Lower leg skin (tissue), 4 donors: ENCODE measurements at regions not wholly inside any gene's neighbourhood (a gene's known extent, or its start where the extent isn't known, plus 50 kb on each side); places are given as distances from the start of the nearest gene placed in this dataset.

Source experiments
- DNase-seq, 2 donors: peaks; one replicate each; pipeline ENCODE4 v3.0.0-alpha.2; 2019; ENCODE audit warnings: low spot score in 2 of 2
- H3K4me3 ChIP-seq: fragments of 200-600 bp; sonication (generic); 2 replicates; pipeline ENCODE4 v1.5.1; 2017; ENCODE audit warnings: mild to moderate bottlenecking, low read depth; ENCODE audit not compliant: poor library complexity, severe bottlenecking
- CTCF ChIP-seq, 3 donors: fragments of 450-650 bp; IDR thresholded peaks; one replicate each; pipeline ENCODE4 v1.5.1; 2016; ENCODE audit warnings: antibody characterized with exemption in 3 of 3, mild to moderate bottlenecking in 3 of 3, moderate library complexity in 2 of 3
- POLR2A ChIP-seq, 2 donors: fragments of 450-650 bp; IDR thresholded peaks; one replicate each; pipeline ENCODE4 v1.6.1; 2016 to 2017; ENCODE audit warnings: antibody characterized with exemption in 2 of 2, mild to moderate bottlenecking in 1 of 2, moderate library complexity in 1 of 2
- WGBS, 2 donors: methylation state at CpG; one replicate each; pipeline ENCODE4 v1.1.5; 2018; 5-methylcytosine and 5-hydroxymethylcytosine counted together
- intact Hi-C: fragments of 100-400 bp; cut with DNase I; formaldehyde crosslinking; loops from one replicate; pipeline ENCODE4 v1.15.0; 2023; ENCODE audit warnings: low total_unique reads

GRCh38 chr13:55727683-55728082, 1413.0 kb upstream of the PRR20A start:
- no peak for TF ChIP-seq CTCF (IDR thresholded peaks at IDR 0.05)
- no peak for TF ChIP-seq POLR2A (IDR thresholded peaks at IDR 0.05)
- WGBS, 2 donors = 80 to 85% methylated on average over 5 of the region's 5 CpGs
- DNase-seq = no peak
- intact Hi-C loops = no loop called here
- no peak overlapping the region for H3K4me3 ChIP-seq

GRCh38 chr13:55728247-55728646, 1412.5 kb upstream of the PRR20A start:
- no peak for DNase-seq
- intact Hi-C loops = no loop called here
- no peak for TF ChIP-seq POLR2A (IDR thresholded peaks at IDR 0.05)
- no peak for TF ChIP-seq CTCF (IDR thresholded peaks at IDR 0.05)
- no peak overlapping the region for H3K4me3 ChIP-seq
- WGBS, 2 donors = 83 to 87% methylated on average over 2 of the region's 2 CpGs

GRCh38 chr13:55745828-55746227, 1394.9 kb upstream of the PRR20A start:
- 55 to 57% methylated on average over 2 of the region's 2 CpGs for WGBS, 2 donors
- no peak for TF ChIP-seq CTCF (IDR thresholded peaks at IDR 0.05)
- TF ChIP-seq POLR2A (IDR thresholded peaks at IDR 0.05) = no peak
- DNase-seq = no peak
- intact Hi-C loops = no loop called here
- H3K4me3 ChIP-seq = no peak overlapping the region

- WGBS, 2 donors = 63 to 73% methylated on average over 3 of the region's 3 CpGs
- no peak for DNase-seq
- no peak for TF ChIP-seq POLR2A (IDR thresholded peaks at IDR 0.05)
- TF ChIP-seq CTCF (IDR thresholded peaks at IDR 0.05) = no peak
- intact Hi-C loops = no loop called here
- no peak overlapping the region for H3K4me3 ChIP-seq
Observed at GRCh38 chr13:55761986-55762385, 1378.7 kb upstream of the PRR20A start.

- intact Hi-C loops = no loop called here
- TF ChIP-seq CTCF (IDR thresholded peaks at IDR 0.05) = no peak
- WGBS, 2 donors = 75 to 90% methylated on average over 2 of the region's 2 CpGs
- no peak overlapping the region for H3K4me3 ChIP-seq
- DNase-seq = no peak
Observed at GRCh38 chr13:55777612-55778011, 1363.1 kb upstream of the PRR20A start.

GRCh38 chr13:55783841-55784240, 1356.9 kb upstream of the PRR20A start:
- DNase-seq = no peak
- intact Hi-C loops = no loop called here
- no peak overlapping the region for H3K4me3 ChIP-seq
- TF ChIP-seq CTCF (IDR thresholded peaks at IDR 0.05) (no peak), POLR2A (IDR thresholded peaks at IDR 0.05) (no peak)
- WGBS, 2 donors = 52 to 69% methylated on average over 1 of the region's 1 CpG
